CD4-positive, alpha-beta memory T cell (primary cell): ENCODE measurements at regions not wholly inside any gene's neighbourhood (a gene's known extent, or its start where the extent isn't known, plus 50 kb on each side); places are given as distances from the start of the nearest gene placed in this dataset.

ENCODE experiments used
- CTCF ChIA-PET: fragments of 350-600 bp; sonication (Branson Sonifier 250); formaldehyde crosslinking; loops from one replicate; lab custom pipeline; 2021; ENCODE audit warnings: inconsistent platforms; ENCODE audit not compliant: partially characterized antibody; lab: Charles Lee
- POLR2A ChIA-PET: fragments of 350-600 bp; sonication (Branson Sonifier 250); formaldehyde crosslinking; loops from one replicate; lab custom pipeline; 2021; ENCODE audit not compliant: partially characterized antibody; lab: Charles Lee
- DNase-seq, 5 donors: peaks; one replicate each; pipeline versions ENCODE4 v3.0.0 to v3.0.0-alpha.2; 2020 to 2022; ENCODE audit warnings: mixed read lengths in 1 of 5
- H3K27ac ChIP-seq: one replicate; pipeline ENCODE4 v1.7.0; 2013; ENCODE audit warnings: low read depth, low read length
- H3K27me3 ChIP-seq: 2 replicates; pipeline ENCODE4 v1.7.0; 2013; ENCODE audit warnings: mild to moderate bottlenecking, low read length, moderate library complexity; ENCODE audit not compliant: insufficient read depth
- H3K36me3 ChIP-seq: 2 replicates; pipeline ENCODE4 v1.7.0; 2013; ENCODE audit warnings: mild to moderate bottlenecking, low read length, moderate library complexity; ENCODE audit not compliant: insufficient read depth
- H3K4me1 ChIP-seq: 2 replicates; pipeline ENCODE4 v1.7.0; 2013; ENCODE audit warnings: mild to moderate bottlenecking, low read length, moderate library complexity; ENCODE audit not compliant: insufficient read depth
- H3K4me3 ChIP-seq, 2 donors: one replicate each; pipeline ENCODE4 v1.7.0; 2013; ENCODE audit warnings: low read length in 2 of 2, mild to moderate bottlenecking in 1 of 2
- H3K9me3 ChIP-seq, 2 donors: one replicate each; pipeline ENCODE4 v1.7.0; 2013; ENCODE audit warnings: low read length in 2 of 2, control low read depth in 1 of 2; ENCODE audit not compliant: control insufficient read depth in 1 of 2
- H3K27ac Mint-ChIP-seq, 7 donors: one replicate each; pipeline ENCODE4 v1.8.0; 2020 to 2021; ENCODE audit warnings: mixed read lengths in 7 of 7, mild to moderate bottlenecking in 6 of 7, inconsistent platforms in 3 of 7, moderate library complexity in 3 of 7
- H3K27me3 Mint-ChIP-seq, 2 donors: one replicate each; pipeline ENCODE4 v1.8.0; 2020 to 2021; ENCODE audit warnings: mixed read lengths in 2 of 2
- H3K36me3 Mint-ChIP-seq, 2 donors: one replicate each; pipeline ENCODE4 v1.8.0; 2020 to 2021; ENCODE audit warnings: mixed read lengths in 2 of 2, inconsistent platforms in 1 of 2, mild to moderate bottlenecking in 1 of 2
- H3K4me1 Mint-ChIP-seq, 4 donors: one replicate each; pipeline ENCODE4 v1.8.0; 2020 to 2021; ENCODE audit warnings: mixed read lengths in 4 of 4, mild to moderate bottlenecking in 1 of 4
- H3K4me3 Mint-ChIP-seq, 8 donors: one replicate each; pipeline ENCODE4 v1.8.0; 2020 to 2021; ENCODE audit warnings: mixed read lengths in 8 of 8, mild to moderate bottlenecking in 7 of 8, moderate library complexity in 6 of 8, inconsistent platforms in 3 of 8
- H3K9me3 Mint-ChIP-seq, 8 donors: one replicate each; pipeline ENCODE4 v1.8.0; 2020 to 2021; ENCODE audit warnings: mixed read lengths in 8 of 8, mild to moderate bottlenecking in 5 of 8, inconsistent platforms in 3 of 8, moderate library complexity in 1 of 8
- intact Hi-C: fragments of 100-400 bp; cut with micrococcal nuclease; formaldehyde crosslinking; loops from one replicate; pipeline ENCODE4 v1.15.1; 2023

GRCh38 chr20:51132279-51132678 is 109.4 kb upstream of the KCNG1 start:
- no peak for DNase-seq
- H3K4me3 ChIP-seq, result no peak overlapping the region
- H3K4me1 ChIP-seq, result peaks cover 9% of the 10 kb centered on the region
- CTCF ChIA-PET, result no interaction called here
- no peaks in the 10 kb centered on the region for H3K36me3 Mint-ChIP-seq
- no peak overlapping the region for H3K4me3 Mint-ChIP-seq
- H3K27ac Mint-ChIP-seq, result no peak overlapping the region
- no peaks in the 10 kb centered on the region for H3K9me3 ChIP-seq
- peaks cover 3 to 17% of the 10 kb centered on the region in 2 donors for H3K27me3 Mint-ChIP-seq
- peaks cover 1 to 9% (median 6%) of the 10 kb centered on the region in 4 donors for H3K4me1 Mint-ChIP-seq
- H3K9me3 Mint-ChIP-seq, result no peaks in the 10 kb centered on the region
- intact Hi-C loops, result no loop called here
- POLR2A ChIA-PET, result no interaction called here
- H3K27me3 ChIP-seq, result no peaks in the 10 kb centered on the region
- H3K36me3 ChIP-seq, result no peaks in the 10 kb centered on the region
- no peak overlapping the region for H3K27ac ChIP-seq

GRCh38 chr20:51131811-51132210 is 108.9 kb upstream of the KCNG1 start:
- no peaks in the 10 kb centered on the region for H3K9me3 Mint-ChIP-seq
- no peaks in the 10 kb centered on the region for H3K9me3 ChIP-seq
- peaks cover 9% of the 10 kb centered on the region for H3K4me1 ChIP-seq
- CTCF ChIA-PET, result no interaction called here
- DNase-seq, result no peak
- peaks cover 1 to 9% (median 6%) of the 10 kb centered on the region in 4 donors for H3K4me1 Mint-ChIP-seq
- H3K27ac Mint-ChIP-seq, result no peak overlapping the region
- no peaks in the 10 kb centered on the region for H3K27me3 ChIP-seq
- H3K27me3 Mint-ChIP-seq, result peaks cover 5 to 18% of the 10 kb centered on the region in 2 donors
- no peak overlapping the region for H3K4me3 ChIP-seq
- no peaks in the 10 kb centered on the region for H3K36me3 Mint-ChIP-seq
- no peak overlapping the region for H3K4me3 Mint-ChIP-seq
- POLR2A ChIA-PET, result no interaction called here
- H3K36me3 ChIP-seq, result no peaks in the 10 kb centered on the region
- H3K27ac ChIP-seq, result no peak overlapping the region
- intact Hi-C loops, result no loop called here

- intact Hi-C loops, result no loop called here
- peaks cover 11 to 12% of the 10 kb centered on the region in 2 donors for H3K27me3 Mint-ChIP-seq
- Histone ChIP-seq H3K36me3 (no peaks in the 10 kb centered on the region), H3K27ac (no peak overlapping the region), H3K4me3 (no peak overlapping the region), H3K9me3 (no peaks in the 10 kb centered on the region), H3K27me3 (no peaks in the 10 kb centered on the region), H3K4me1 (peaks cover 9% of the 10 kb centered on the region)
- POLR2A ChIA-PET, result no interaction called here
- no peaks in the 10 kb centered on the region for H3K9me3 Mint-ChIP-seq
- H3K36me3 Mint-ChIP-seq, result no peaks in the 10 kb centered on the region
- H3K4me1 Mint-ChIP-seq, result peaks cover 1 to 9% (median 4%) of the 10 kb centered on the region in 4 donors
- peak overlapping the region in 1 of 7 donors; percentile 38 for H3K27ac Mint-ChIP-seq
- DNase-seq, result no peak
- CTCF ChIA-PET, result no interaction called here
- H3K4me3 Mint-ChIP-seq, result no peak overlapping the region
These were observed 106.4 kb upstream of the KCNG1 start for GRCh38 chr20:51129147-51129776.

GRCh38 chr20:51128198-51128597 is 105.3 kb upstream of the KCNG1 start:
- ChIA-PET POLR2A (no interaction called here), CTCF (no interaction called here)
- Histone ChIP-seq H3K27ac (no peak overlapping the region), H3K9me3 (no peaks in the 10 kb centered on the region), H3K4me3 (no peak overlapping the region), H3K27me3 (no peaks in the 10 kb centered on the region), H3K4me1 (peaks cover 9% of the 10 kb centered on the region), H3K36me3 (no peaks in the 10 kb centered on the region)
- Mint-ChIP-seq H3K36me3 (no peaks in the 10 kb centered on the region), H3K4me1 (peaks cover 1 to 9% (median 4%) of the 10 kb centered on the region in 4 donors), H3K27ac (no peak overlapping the region), H3K9me3 (no peaks in the 10 kb centered on the region), H3K4me3 (no peak overlapping the region), H3K27me3 (peaks cover 9 to 11% of the 10 kb centered on the region in 2 donors)
- intact Hi-C loops, result no loop called here
- DNase-seq, result no peak

DNA sequence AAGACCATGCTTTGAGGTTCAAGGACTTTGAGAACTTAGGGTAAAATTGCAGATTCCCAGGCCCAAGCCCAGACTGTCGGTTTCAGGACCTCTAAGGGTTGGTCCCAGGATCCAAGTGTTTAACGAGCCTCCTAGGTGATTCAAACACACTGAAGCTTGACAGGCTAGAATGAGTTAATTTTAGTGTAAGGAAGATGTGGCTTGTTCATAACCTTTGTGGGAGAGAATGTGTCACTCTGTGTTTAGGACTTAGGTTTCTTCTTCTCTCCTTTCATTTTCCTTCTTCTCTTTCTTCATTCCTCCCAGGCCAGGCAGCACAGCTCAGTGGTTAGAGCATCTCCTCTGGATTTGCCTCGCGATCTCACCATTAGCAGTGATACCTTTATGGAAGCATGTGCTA is 104.8 kb upstream of the KCNG1 start:
- H3K9me3 Mint-ChIP-seq, result no peaks in the 10 kb centered on the region
- no peaks in the 10 kb centered on the region for H3K27me3 ChIP-seq
- no peaks in the 10 kb centered on the region for H3K36me3 Mint-ChIP-seq
- no peak overlapping the region for H3K4me3 ChIP-seq
- H3K4me3 Mint-ChIP-seq, result no peak overlapping the region
- intact Hi-C loops, result no loop called here
- no peaks in the 10 kb centered on the region for H3K9me3 ChIP-seq
- peaks cover 11% of the 10 kb centered on the region in 2 donors for H3K27me3 Mint-ChIP-seq
- no peaks in the 10 kb centered on the region for H3K36me3 ChIP-seq
- H3K27ac Mint-ChIP-seq, result no peak overlapping the region
- peaks cover 9% of the 10 kb centered on the region for H3K4me1 ChIP-seq
- CTCF ChIA-PET, result no interaction called here
- H3K4me1 Mint-ChIP-seq, result peaks cover 3 to 9% (median 6%) of the 10 kb centered on the region in 4 donors
- POLR2A ChIA-PET, result no interaction called here
- no peak overlapping the region for H3K27ac ChIP-seq
- DNase-seq, result no peak

- Histone ChIP-seq H3K27ac (no peak overlapping the region), H3K36me3 (no peaks in the 10 kb centered on the region), H3K27me3 (no peaks in the 10 kb centered on the region), H3K4me3 (no peak overlapping the region), H3K4me1 (peaks cover 9% of the 10 kb centered on the region), H3K9me3 (no peaks in the 10 kb centered on the region)
- no peak overlapping the region for H3K27ac Mint-ChIP-seq
- H3K27me3 Mint-ChIP-seq, result peaks cover 19 to 21% of the 10 kb centered on the region in 2 donors
- no peaks in the 10 kb centered on the region for H3K9me3 Mint-ChIP-seq
- CTCF ChIA-PET, result no interaction called here
- POLR2A ChIA-PET, result no interaction called here
- no peaks in the 10 kb centered on the region for H3K36me3 Mint-ChIP-seq
- DNase-seq, result no peak
- H3K4me1 Mint-ChIP-seq, result peaks cover 3 to 12% (median 8%) of the 10 kb centered on the region in 4 donors
- H3K4me3 Mint-ChIP-seq, result no peak overlapping the region
- intact Hi-C loops, result no loop called here
These were observed 103.4 kb upstream of the KCNG1 start for GRCh38 chr20:51126337-51126736.

DNA sequence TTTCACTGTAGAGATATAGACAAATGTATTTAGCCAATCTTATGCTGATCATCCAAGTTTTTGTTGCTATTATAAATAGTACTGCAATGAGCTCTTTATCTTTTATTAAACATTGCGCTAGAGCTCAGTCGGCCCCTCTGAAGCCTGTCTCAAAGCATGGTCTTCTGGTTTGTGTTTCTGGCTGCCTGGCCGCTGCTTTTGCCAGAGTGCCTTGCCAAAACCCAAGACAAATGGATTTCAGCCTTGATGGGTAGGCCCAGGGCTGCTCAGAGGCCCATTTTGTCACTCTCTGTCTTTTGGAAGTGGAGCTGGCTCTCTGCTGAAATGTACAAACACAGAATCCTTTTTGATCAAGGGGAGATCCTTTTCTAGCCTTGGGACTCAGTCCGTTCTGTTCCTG is 102.9 kb upstream of the KCNG1 start:
- no peaks in the 10 kb centered on the region for H3K27me3 ChIP-seq
- H3K4me3 Mint-ChIP-seq, result no peak overlapping the region
- POLR2A ChIA-PET, result no interaction called here
- H3K27ac Mint-ChIP-seq, result no peak overlapping the region
- no peaks in the 10 kb centered on the region for H3K36me3 ChIP-seq
- peaks cover 9% of the 10 kb centered on the region for H3K4me1 ChIP-seq
- no peaks in the 10 kb centered on the region for H3K36me3 Mint-ChIP-seq
- no peak for DNase-seq
- peaks cover 20 to 26% of the 10 kb centered on the region in 2 donors for H3K27me3 Mint-ChIP-seq
- no peak overlapping the region for H3K27ac ChIP-seq
- CTCF ChIA-PET, result no interaction called here
- H3K4me1 Mint-ChIP-seq, result peaks cover 3 to 12% (median 8%) of the 10 kb centered on the region in 4 donors
- intact Hi-C loops, result no loop called here
- no peaks in the 10 kb centered on the region for H3K9me3 ChIP-seq
- H3K4me3 ChIP-seq, result no peak overlapping the region
- H3K9me3 Mint-ChIP-seq, result no peaks in the 10 kb centered on the region
